GM23338 (cell line): ENCODE measurements at regions not wholly inside any gene's neighbourhood (a gene's known extent, or its start where the extent isn't known, plus 50 kb on each side); places are given as distances from the start of the nearest gene placed in this dataset.

Experiments
- ATAC-seq: fragments of 200-7000 bp; cut with Tn5 transposase; 3 replicates; pipeline ENCODE4 v1.9.1; 2020
- DNase-seq: peaks from one replicate; pipeline ENCODE4 v3.0.0-alpha.2; 2015; ENCODE audit warnings: low spot score
- H2AFZ ChIP-seq: fragments of 200-600 bp; sonication (generic); 2 replicates; pipeline ENCODE4 v1.8.0; 2016; ENCODE audit warnings: antibody characterized with exemption, mild to moderate bottlenecking, moderate library complexity
- H3F3A ChIP-seq: fragments of 200-600 bp; sonication (generic); replicated peaks from 2 replicates; pipeline ENCODE4 v1.8.0; 2017; ENCODE audit warnings: antibody characterized with exemption, mixed run types, low read depth
- H3K27ac ChIP-seq: fragments of 200-600 bp; sonication (generic); 2 replicates; pipeline ENCODE4 v1.6.1; 2016; ENCODE audit warnings: low read depth
- H3K27me3 ChIP-seq: fragments of 200-600 bp; sonication (generic); 2 replicates; pipeline ENCODE4 v1.8.0; 2016; ENCODE audit warnings: mild to moderate bottlenecking, mixed run types, moderate library complexity; ENCODE audit not compliant: insufficient read depth
- H3K36me3 ChIP-seq: fragments of 200-600 bp; sonication (generic); 2 replicates; pipeline ENCODE4 v1.8.0; 2016; ENCODE audit warnings: mild to moderate bottlenecking; ENCODE audit not compliant: insufficient read depth
- H3K4me1 ChIP-seq: fragments of 200-600 bp; sonication (generic); 2 replicates; pipeline ENCODE4 v1.8.0; 2016; ENCODE audit warnings: mild to moderate bottlenecking, moderate library complexity; ENCODE audit not compliant: insufficient read depth
- H3K4me2 ChIP-seq: fragments of 200-600 bp; sonication (generic); 2 replicates; pipeline ENCODE4 v1.7.1; 2017; ENCODE audit warnings: mixed run types
- H3K4me3 ChIP-seq: fragments of 200-600 bp; sonication (generic); 2 replicates; pipeline ENCODE4 v1.6.1; 2016; ENCODE audit warnings: mixed run types
- H3K79me2 ChIP-seq: fragments of 200-600 bp; sonication (generic); replicated peaks from 2 replicates; pipeline ENCODE4 v1.8.0; 2017; ENCODE audit warnings: mild to moderate bottlenecking; ENCODE audit not compliant: insufficient read depth
- H3K9me2 ChIP-seq: fragments of 200-600 bp; sonication (generic); 2 replicates; pipeline ENCODE4 v1.8.0; 2017; ENCODE audit not compliant: insufficient read depth
- H4K20me1 ChIP-seq: fragments of 200-600 bp; sonication (generic); replicated peaks from 2 replicates; pipeline ENCODE4 v1.8.0; 2017; ENCODE audit warnings: mild to moderate bottlenecking; ENCODE audit not compliant: insufficient read depth
- H3K27ac Mint-ChIP-seq: 2 replicates; pipeline ENCODE4 v1.8.0; 2020; ENCODE audit warnings: inconsistent platforms, mild to moderate bottlenecking, moderate library complexity, mixed read lengths
- H3K27me3 Mint-ChIP-seq: 3 replicates; pipeline ENCODE4 v1.8.0; 2022; ENCODE audit warnings: low read depth, mild to moderate bottlenecking, moderate library complexity, mixed read lengths, inconsistent platforms; ENCODE audit not compliant: insufficient read depth, poor library complexity
- H3K36me3 Mint-ChIP-seq: 3 replicates; pipeline ENCODE4 v1.8.0; 2021; ENCODE audit warnings: low read depth, mild to moderate bottlenecking, inconsistent platforms, moderate library complexity, mixed read lengths
- H3K4me1 Mint-ChIP-seq: 3 replicates; pipeline ENCODE4 v1.8.0; 2020; ENCODE audit warnings: mild to moderate bottlenecking, inconsistent platforms, mixed read lengths
- H3K4me3 Mint-ChIP-seq: 3 replicates; pipeline ENCODE4 v1.8.0; 2021; ENCODE audit warnings: moderate library complexity, mild to moderate bottlenecking, inconsistent platforms, mixed read lengths
- H3K9me3 Mint-ChIP-seq: 3 replicates; pipeline ENCODE4 v1.8.0; 2020; ENCODE audit warnings: moderate library complexity, mild to moderate bottlenecking, inconsistent platforms, mixed read lengths
- CREB1 ChIP-seq: fragments of 250-450 bp; sonication (Bioruptor Pico); IDR thresholded peaks from 2 replicates; pipeline ENCODE4 v1.5.0; 2020; ENCODE audit warnings: low read depth, mild to moderate bottlenecking, moderate library complexity
- EZH2 ChIP-seq: fragments of 200-600 bp; sonication (generic); IDR thresholded peaks from one replicate; pipeline ENCODE4 v1.8.0; 2017; ENCODE audit warnings: antibody characterized with exemption, mild to moderate bottlenecking, low read depth; ENCODE audit not compliant: unreplicated experiment
- EZH2phosphoT487 ChIP-seq: fragments of 200-600 bp; sonication (generic); IDR thresholded peaks from one replicate; pipeline ENCODE4 v1.8.1; 2018; ENCODE audit warnings: antibody characterized with exemption; ENCODE audit not compliant: unreplicated experiment
- JUNB ChIP-seq: IDR thresholded peaks from one replicate; pipeline ENCODE4 v1.6.1; 2016; ENCODE audit warnings: antibody characterized with exemption; ENCODE audit not compliant: unreplicated experiment
- NANOG ChIP-seq: IDR thresholded peaks from 2 replicates; pipeline ENCODE4 v1.6.1; 2016; ENCODE audit warnings: antibody characterized with exemption, borderline replicate concordance
- POLR2AphosphoS5 ChIP-seq: IDR thresholded peaks from 2 replicates; pipeline ENCODE4 v1.6.1; 2016; ENCODE audit warnings: antibody characterized with exemption, low read depth
- REST ChIP-seq: IDR thresholded peaks from one replicate; pipeline ENCODE4 v1.6.1; 2018; ENCODE audit warnings: antibody characterized with exemption; ENCODE audit not compliant: unreplicated experiment
- STAT1 ChIP-seq: IDR thresholded peaks from one replicate; pipeline ENCODE4 v1.6.1; 2016; ENCODE audit warnings: antibody characterized with exemption; ENCODE audit not compliant: unreplicated experiment
- ZNF114 ChIP-seq: fragments of 250-450 bp; sonication (Bioruptor Pico); IDR thresholded peaks from 2 replicates; pipeline ENCODE4 v1.5.0; 2020; ENCODE audit warnings: mild to moderate bottlenecking, moderate library complexity
- ZNF331 ChIP-seq: fragments of 250-450 bp; sonication (Bioruptor Pico); IDR thresholded peaks from 2 replicates; pipeline ENCODE4 v1.5.0; 2020; ENCODE audit warnings: low read depth, mild to moderate bottlenecking, moderate library complexity
- TF ChIP-seq, protein P1 (sequence below), 2 experiments: fragments of 200-600 bp in 1 of 2; sonication (generic) in 1 of 2; conservative IDR thresholded peaks; 2 replicates each; pipeline versions ENCODE4 v1.5.1 to v1.6.1; 2016 to 2017; ENCODE audit warnings: antibody characterized with exemption in 2 of 2, low read depth in 2 of 2, mild to moderate bottlenecking in 2 of 2, moderate library complexity in 1 of 2
- TF ChIP-seq, protein P2 (sequence below): IDR thresholded peaks from 2 replicates; pipeline ENCODE4 v1.6.1; 2016; ENCODE audit warnings: antibody characterized with exemption
- TF ChIP-seq, protein P3 (sequence below): fragments of 250-450 bp; sonication (Bioruptor Pico); IDR thresholded peaks from 2 replicates; pipeline ENCODE4 v1.5.0; 2020; ENCODE audit warnings: mild to moderate bottlenecking, moderate library complexity

DNA sequence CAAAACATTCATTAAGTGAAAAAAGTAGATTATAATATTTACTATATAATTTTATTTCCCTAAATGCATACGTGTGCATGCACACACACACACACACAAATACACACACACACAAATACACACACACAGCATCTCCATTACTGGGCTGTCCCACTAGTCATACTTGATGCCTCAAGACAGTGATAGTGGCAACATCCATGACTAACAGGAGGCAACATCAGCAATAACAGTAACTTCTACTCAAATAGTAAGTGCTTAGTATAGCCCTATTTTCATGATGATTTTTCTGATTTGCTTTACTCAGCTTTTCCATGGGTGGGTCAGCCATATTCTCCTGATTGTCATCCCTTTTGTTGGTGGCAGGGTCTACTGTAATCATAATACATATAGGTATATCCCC is 325.9 kb upstream of the TEX13C start:
- no peak for DNase-seq
- H3K27ac ChIP-seq, result no peak overlapping the region
- no peaks in the 10 kb centered on the region for H3K79me2 ChIP-seq
- H2AFZ ChIP-seq, result no peak overlapping the region
- H3K27me3 ChIP-seq, result no peaks in the 10 kb centered on the region
- no peak for ATAC-seq
- no peaks in the 10 kb centered on the region; the same call in 2 of the 3 replicates for H3K4me1 Mint-ChIP-seq
- no peaks in the 10 kb centered on the region for H3K36me3 Mint-ChIP-seq
- no peak overlapping the region for H3K4me3 Mint-ChIP-seq
- no peaks in the 10 kb centered on the region for H3K9me3 Mint-ChIP-seq
- no peak for TF ChIP-seq CREB1 (CRISPR knock-in tag)
- TF ChIP-seq NANOG, result no peak
- TF ChIP-seq, protein P1, sequence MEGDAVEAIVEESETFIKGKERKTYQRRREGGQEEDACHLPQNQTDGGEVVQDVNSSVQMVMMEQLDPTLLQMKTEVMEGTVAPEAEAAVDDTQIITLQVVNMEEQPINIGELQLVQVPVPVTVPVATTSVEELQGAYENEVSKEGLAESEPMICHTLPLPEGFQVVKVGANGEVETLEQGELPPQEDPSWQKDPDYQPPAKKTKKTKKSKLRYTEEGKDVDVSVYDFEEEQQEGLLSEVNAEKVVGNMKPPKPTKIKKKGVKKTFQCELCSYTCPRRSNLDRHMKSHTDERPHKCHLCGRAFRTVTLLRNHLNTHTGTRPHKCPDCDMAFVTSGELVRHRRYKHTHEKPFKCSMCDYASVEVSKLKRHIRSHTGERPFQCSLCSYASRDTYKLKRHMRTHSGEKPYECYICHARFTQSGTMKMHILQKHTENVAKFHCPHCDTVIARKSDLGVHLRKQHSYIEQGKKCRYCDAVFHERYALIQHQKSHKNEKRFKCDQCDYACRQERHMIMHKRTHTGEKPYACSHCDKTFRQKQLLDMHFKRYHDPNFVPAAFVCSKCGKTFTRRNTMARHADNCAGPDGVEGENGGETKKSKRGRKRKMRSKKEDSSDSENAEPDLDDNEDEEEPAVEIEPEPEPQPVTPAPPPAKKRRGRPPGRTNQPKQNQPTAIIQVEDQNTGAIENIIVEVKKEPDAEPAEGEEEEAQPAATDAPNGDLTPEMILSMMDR (conservative IDR thresholded peaks at IDR 0.05; ENCODE audit: low read depth in 2 of 2), result no peak
- no peak for TF ChIP-seq EZH2
- no peak for TF ChIP-seq REST
- no peak for TF ChIP-seq ZNF331 (CRISPR knock-in tag)
- TF ChIP-seq, protein P2, sequence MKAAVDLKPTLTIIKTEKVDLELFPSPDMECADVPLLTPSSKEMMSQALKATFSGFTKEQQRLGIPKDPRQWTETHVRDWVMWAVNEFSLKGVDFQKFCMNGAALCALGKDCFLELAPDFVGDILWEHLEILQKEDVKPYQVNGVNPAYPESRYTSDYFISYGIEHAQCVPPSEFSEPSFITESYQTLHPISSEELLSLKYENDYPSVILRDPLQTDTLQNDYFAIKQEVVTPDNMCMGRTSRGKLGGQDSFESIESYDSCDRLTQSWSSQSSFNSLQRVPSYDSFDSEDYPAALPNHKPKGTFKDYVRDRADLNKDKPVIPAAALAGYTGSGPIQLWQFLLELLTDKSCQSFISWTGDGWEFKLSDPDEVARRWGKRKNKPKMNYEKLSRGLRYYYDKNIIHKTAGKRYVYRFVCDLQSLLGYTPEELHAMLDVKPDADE, result no peak
- no peak for TF ChIP-seq POLR2AphosphoS5
- TF ChIP-seq EZH2phosphoT487, result no peak
- no peak for TF ChIP-seq ZNF114 (CRISPR knock-in tag)
- TF ChIP-seq STAT1, result no peak
- TF ChIP-seq JUNB, result no peak
- TF ChIP-seq, protein P3, sequence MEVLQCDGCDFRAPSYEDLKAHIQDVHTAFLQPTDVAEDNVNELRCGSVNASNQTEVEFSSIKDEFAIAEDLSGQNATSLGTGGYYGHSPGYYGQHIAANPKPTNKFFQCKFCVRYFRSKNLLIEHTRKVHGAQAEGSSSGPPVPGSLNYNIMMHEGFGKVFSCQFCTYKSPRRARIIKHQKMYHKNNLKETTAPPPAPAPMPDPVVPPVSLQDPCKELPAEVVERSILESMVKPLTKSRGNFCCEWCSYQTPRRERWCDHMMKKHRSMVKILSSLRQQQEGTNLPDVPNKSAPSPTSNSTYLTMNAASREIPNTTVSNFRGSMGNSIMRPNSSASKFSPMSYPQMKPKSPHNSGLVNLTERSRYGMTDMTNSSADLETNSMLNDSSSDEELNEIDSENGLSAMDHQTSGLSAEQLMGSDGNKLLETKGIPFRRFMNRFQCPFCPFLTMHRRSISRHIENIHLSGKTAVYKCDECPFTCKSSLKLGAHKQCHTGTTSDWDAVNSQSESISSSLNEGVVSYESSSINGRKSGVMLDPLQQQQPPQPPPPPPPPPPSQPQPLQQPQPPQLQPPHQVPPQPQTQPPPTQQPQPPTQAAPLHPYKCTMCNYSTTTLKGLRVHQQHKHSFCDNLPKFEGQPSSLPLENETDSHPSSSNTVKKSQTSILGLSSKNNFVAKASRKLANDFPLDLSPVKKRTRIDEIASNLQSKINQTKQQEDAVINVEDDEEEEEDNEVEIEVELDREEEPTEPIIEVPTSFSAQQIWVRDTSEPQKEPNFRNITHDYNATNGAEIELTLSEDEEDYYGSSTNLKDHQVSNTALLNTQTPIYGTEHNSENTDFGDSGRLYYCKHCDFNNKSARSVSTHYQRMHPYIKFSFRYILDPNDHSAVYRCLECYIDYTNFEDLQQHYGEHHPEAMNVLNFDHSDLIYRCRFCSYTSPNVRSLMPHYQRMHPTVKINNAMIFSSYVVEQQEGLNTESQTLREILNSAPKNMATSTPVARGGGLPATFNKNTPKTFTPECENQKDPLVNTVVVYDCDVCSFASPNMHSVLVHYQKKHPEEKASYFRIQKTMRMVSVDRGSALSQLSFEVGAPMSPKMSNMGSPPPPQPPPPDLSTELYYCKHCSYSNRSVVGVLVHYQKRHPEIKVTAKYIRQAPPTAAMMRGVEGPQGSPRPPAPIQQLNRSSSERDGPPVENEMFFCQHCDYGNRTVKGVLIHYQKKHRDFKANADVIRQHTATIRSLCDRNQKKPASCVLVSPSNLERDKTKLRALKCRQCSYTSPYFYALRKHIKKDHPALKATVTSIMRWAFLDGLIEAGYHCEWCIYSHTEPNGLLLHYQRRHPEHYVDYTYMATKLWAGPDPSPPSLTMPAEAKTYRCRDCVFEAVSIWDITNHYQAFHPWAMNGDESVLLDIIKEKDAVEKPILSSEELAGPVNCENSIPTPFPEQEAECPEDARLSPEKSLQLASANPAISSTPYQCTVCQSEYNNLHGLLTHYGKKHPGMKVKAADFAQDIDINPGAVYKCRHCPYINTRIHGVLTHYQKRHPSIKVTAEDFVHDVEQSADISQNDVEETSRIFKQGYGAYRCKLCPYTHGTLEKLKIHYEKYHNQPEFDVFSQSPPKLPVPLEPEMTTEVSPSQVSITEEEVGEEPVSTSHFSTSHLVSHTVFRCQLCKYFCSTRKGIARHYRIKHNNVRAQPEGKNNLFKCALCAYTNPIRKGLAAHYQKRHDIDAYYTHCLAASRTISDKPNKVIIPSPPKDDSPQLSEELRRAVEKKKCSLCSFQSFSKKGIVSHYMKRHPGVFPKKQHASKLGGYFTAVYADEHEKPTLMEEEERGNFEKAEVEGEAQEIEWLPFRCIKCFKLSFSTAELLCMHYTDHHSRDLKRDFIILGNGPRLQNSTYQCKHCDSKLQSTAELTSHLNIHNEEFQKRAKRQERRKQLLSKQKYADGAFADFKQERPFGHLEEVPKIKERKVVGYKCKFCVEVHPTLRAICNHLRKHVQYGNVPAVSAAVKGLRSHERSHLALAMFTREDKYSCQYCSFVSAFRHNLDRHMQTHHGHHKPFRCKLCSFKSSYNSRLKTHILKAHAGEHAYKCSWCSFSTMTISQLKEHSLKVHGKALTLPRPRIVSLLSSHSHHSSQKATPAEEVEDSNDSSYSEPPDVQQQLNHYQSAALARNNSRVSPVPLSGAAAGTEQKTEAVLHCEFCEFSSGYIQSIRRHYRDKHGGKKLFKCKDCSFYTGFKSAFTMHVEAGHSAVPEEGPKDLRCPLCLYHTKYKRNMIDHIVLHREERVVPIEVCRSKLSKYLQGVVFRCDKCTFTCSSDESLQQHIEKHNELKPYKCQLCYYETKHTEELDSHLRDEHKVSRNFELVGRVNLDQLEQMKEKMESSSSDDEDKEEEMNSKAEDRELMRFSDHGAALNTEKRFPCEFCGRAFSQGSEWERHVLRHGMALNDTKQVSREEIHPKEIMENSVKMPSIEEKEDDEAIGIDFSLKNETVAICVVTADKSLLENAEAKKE (CRISPR knock-in tag), result no peak
- H3K4me3 ChIP-seq, result no peak overlapping the region
- H3K27ac Mint-ChIP-seq, result no peak overlapping the region
- H4K20me1 ChIP-seq, result no peaks in the 10 kb centered on the region
- no peak overlapping the region for H3K4me2 ChIP-seq
- no peaks in the 10 kb centered on the region for H3K36me3 ChIP-seq
- H3F3A ChIP-seq, result no peaks in the 10 kb centered on the region
- no peaks in the 10 kb centered on the region for H3K9me2 ChIP-seq
- peaks cover 5% of the 10 kb centered on the region; the same call in 1 of the 2 replicates for H3K4me1 ChIP-seq
- H3K27me3 Mint-ChIP-seq, result no peaks in the 10 kb centered on the region
